IMR-90 (cell line): ENCODE measurements at regions not wholly inside any gene's neighbourhood (a gene's known extent, or its start where the extent isn't known, plus 50 kb on each side); places are given as distances from the start of the nearest gene placed in this dataset.
A peak's percentile ranks its signal among the peaks of the same experiment; 100 is the strongest.

Experiments
- ATAC-seq: fragments of 200-7000 bp; cut with Tn5 transposase; 2 replicates; pipeline ENCODE4 v1.9.1; 2020; ENCODE audit warnings: low read depth, mild to moderate bottlenecking, moderate library complexity
- BruUV-seq: library from RNA; stranded (reverse); fragments of 400-500 nt; replicated peaks from 2 replicates; lab custom pipeline; 2021; lab: Mats Ljungman, UMichigan
- CTCF ChIA-PET: fragments of 300-600 bp; formaldehyde crosslinking; extraction: SDS; loops from one replicate; lab custom pipeline; 2021; ENCODE audit warnings: antibody characterized with exemption; lab: Yijun Ruan, JAX
- POLR2A ChIA-PET: fragments of 300-600 bp; sonication (Branson Sonifier 250); formaldehyde crosslinking; loops from one replicate; lab custom pipeline; 2022; ENCODE audit warnings: antibody characterized with exemption; ENCODE audit not compliant: unreplicated experiment; lab: Charles Lee
- DNase-seq: peaks from one replicate; pipeline ENCODE4 v3.0.0; 2013
- H2AFZ ChIP-seq: replicated peaks from 2 replicates; pipeline ENCODE3; 2013; ENCODE audit warnings: low read length, mild to moderate bottlenecking; ENCODE audit not compliant: poor library complexity
- H2AK5ac ChIP-seq: 2 replicates; pipeline ENCODE4 v1.6.1; 2013; ENCODE audit warnings: low read depth, low read length, inconsistent platforms
- H2AK9ac ChIP-seq: replicated peaks from 2 replicates; pipeline ENCODE3; 2013; ENCODE audit warnings: mild to moderate bottlenecking, low read depth, low read length, moderate library complexity; ENCODE audit not compliant: poor library complexity
- H2BK120ac ChIP-seq: 2 replicates; pipeline ENCODE4 v1.6.1; 2013; ENCODE audit warnings: low read depth, low read length, inconsistent platforms
- H2BK15ac ChIP-seq: 3 replicates; pipeline ENCODE4 v1.6.1; 2013; ENCODE audit warnings: low read depth, low read length, inconsistent platforms
- H2BK20ac ChIP-seq: 2 replicates; pipeline ENCODE4 v1.6.1; 2013; ENCODE audit warnings: low read depth, mild to moderate bottlenecking, inconsistent platforms, low read length, moderate library complexity
- H2BK5ac ChIP-seq: 2 replicates; pipeline ENCODE4 v1.6.1; 2013; ENCODE audit warnings: mild to moderate bottlenecking, low read depth, low read length, inconsistent platforms; ENCODE audit not compliant: poor library complexity, severe bottlenecking
- H3K14ac ChIP-seq: replicated peaks from 2 replicates; pipeline ENCODE4 v1.6.1; 2013; ENCODE audit warnings: low read depth, low read length, inconsistent platforms
- H3K18ac ChIP-seq: 2 replicates; pipeline ENCODE4 v1.6.1; 2013; ENCODE audit warnings: low read depth, low read length, control low read depth
- H3K23ac ChIP-seq: 2 replicates; pipeline ENCODE4 v1.6.1; 2013; ENCODE audit warnings: low read depth, low read length, inconsistent platforms
- H3K27ac ChIP-seq: 2 replicates; pipeline ENCODE4 v1.5.1; 2013; ENCODE audit warnings: mild to moderate bottlenecking, control low read depth, low read length; ENCODE audit not compliant: insufficient read depth
- H3K27me3 ChIP-seq: 2 replicates; pipeline ENCODE4 v1.6.1; 2013; ENCODE audit warnings: low read length; ENCODE audit not compliant: control insufficient read depth, insufficient read depth
- H3K36me3 ChIP-seq: 2 replicates; pipeline ENCODE4 v1.6.1; 2013; ENCODE audit warnings: low read length, mixed read lengths; ENCODE audit not compliant: control insufficient read depth, insufficient read depth
- H3K4ac ChIP-seq: 2 replicates; pipeline ENCODE4 v1.6.1; 2013; ENCODE audit warnings: low read depth, low read length, inconsistent platforms
- H3K4me1 ChIP-seq: 2 replicates; pipeline ENCODE4 v1.6.1; 2013; ENCODE audit warnings: low read length, mixed read lengths; ENCODE audit not compliant: control insufficient read depth, insufficient read depth
- H3K4me2 ChIP-seq: 2 replicates; pipeline ENCODE4 v1.6.1; 2013; ENCODE audit warnings: low read depth, mild to moderate bottlenecking, control low read depth, low read length, moderate library complexity
- H3K4me3 ChIP-seq: 2 replicates; pipeline ENCODE4 v1.5.1; 2013; ENCODE audit warnings: low read depth, mild to moderate bottlenecking, control low read depth, low read length, moderate library complexity; ENCODE audit not compliant: insufficient read depth
- H3K56ac ChIP-seq: 2 replicates; pipeline ENCODE4 v1.6.1; 2013; ENCODE audit warnings: low read length, inconsistent platforms; ENCODE audit not compliant: insufficient read depth; ENCODE audit errors: extremely low read depth
- H3K79me1 ChIP-seq, 2 experiments: 2 replicates each; pipeline ENCODE4 v1.6.1; 2013; ENCODE audit warnings: low read length in 2 of 2, inconsistent platforms in 1 of 2, low read depth in 1 of 2
- H3K9ac ChIP-seq: 2 replicates; pipeline ENCODE4 v1.6.1; 2013; ENCODE audit warnings: low read depth, low read length, control low read depth
- H3K9me1 ChIP-seq: 2 replicates; pipeline ENCODE4 v1.6.1; 2013; ENCODE audit warnings: low read length, inconsistent platforms; ENCODE audit not compliant: insufficient read depth
- H3K9me3 ChIP-seq: 2 replicates; pipeline ENCODE4 v1.6.1; 2013; ENCODE audit warnings: low read length; ENCODE audit not compliant: control insufficient read depth, insufficient read depth
- H4K20me1 ChIP-seq: 2 replicates; pipeline ENCODE4 v1.6.1; 2013; ENCODE audit warnings: low read length, inconsistent platforms; ENCODE audit not compliant: insufficient read depth
- H4K5ac ChIP-seq: 2 replicates; pipeline ENCODE4 v1.6.1; 2013; ENCODE audit warnings: mild to moderate bottlenecking, low read depth, low read length, control low read depth
- H4K8ac ChIP-seq, 2 experiments: 2 replicates each; pipeline ENCODE4 v1.6.1; 2013; ENCODE audit warnings: low read depth in 2 of 2, low read length in 2 of 2, control low read depth in 1 of 2, inconsistent platforms in 1 of 2
- H4K91ac ChIP-seq: 2 replicates; pipeline ENCODE4 v1.6.1; 2013; ENCODE audit warnings: low read depth, low read length, inconsistent platforms; ENCODE audit not compliant: insufficient read depth
- CTCF ChIP-seq: conservative IDR thresholded peaks from 2 replicates; pipeline ENCODE4 v1.5.1; 2012; ENCODE audit warnings: mild to moderate bottlenecking, low read depth, low read length, improper control_type of control experiment
- ELK1 ChIP-seq: fragments of 150-350 bp; IDR thresholded peaks from 2 replicates; pipeline ENCODE4 v1.6.1; 2016; ENCODE audit warnings: low read depth, mild to moderate bottlenecking, low read length, moderate library complexity, borderline replicate concordance
- MAFK ChIP-seq: IDR thresholded peaks from 2 replicates; pipeline ENCODE4 v1.6.1; 2012; ENCODE audit warnings: low read depth, low read length, improper control_type of control experiment
- MAZ ChIP-seq: IDR thresholded peaks from 2 replicates; pipeline ENCODE4 v1.6.1; 2012; ENCODE audit warnings: low read depth, mild to moderate bottlenecking, low read length, improper control_type of control experiment, moderate library complexity, borderline replicate concordance
- RAD21 ChIP-seq: IDR thresholded peaks from 2 replicates; pipeline ENCODE4 v1.6.1; 2012; ENCODE audit warnings: low read length, improper control_type of control experiment
- RCOR1 ChIP-seq: IDR thresholded peaks from 2 replicates; pipeline ENCODE4 v1.6.1; 2012; ENCODE audit warnings: mild to moderate bottlenecking, low read length, improper control_type of control experiment; ENCODE audit not compliant: insufficient replicate concordance
- SMC3 ChIP-seq: fragments of 150-350 bp; IDR thresholded peaks from 2 replicates; pipeline ENCODE4 v1.6.1; 2016; ENCODE audit warnings: low read depth, mild to moderate bottlenecking, antibody characterized with exemption, low read length, moderate library complexity
- USF2 ChIP-seq: fragments of 150-350 bp; IDR thresholded peaks from 2 replicates; pipeline ENCODE4 v1.6.1; 2017; ENCODE audit warnings: mild to moderate bottlenecking, antibody characterized with exemption, low read length, low read depth
- WGBS, 2 experiments: methylation state at CpG; one replicate each; pipeline versions ENCODE4 v1.1.5 to v1.1.7; 2013; ENCODE audit warnings: missing lambda C conversion rate in 2 of 2; ENCODE audit not compliant: insufficient read length in 1 of 2; ENCODE audit errors: extremely low coverage in 2 of 2; 5-methylcytosine and 5-hydroxymethylcytosine counted together
- dilution Hi-C: fragments of 300-500 bp; cut with HindIII; formaldehyde crosslinking; loops from one replicate; pipeline ENCODE4 v1.14.3; 2018; ENCODE audit warnings: low sequenced_read_pairs; ENCODE audit not compliant: unreplicated experiment
- in situ Hi-C: fragments of 300-500 bp; cut with MboI; formaldehyde crosslinking; loops from 3 replicates; pipeline ENCODE4 v1.14.3; 2019; ENCODE audit warnings: low sequenced_read_pairs, inconsistent platforms, mixed read lengths
- intact Hi-C: fragments of 100-400 bp; cut with micrococcal nuclease; formaldehyde crosslinking; loops from 2 replicates; pipeline ENCODE4 v1.10.0; 2022

- no peak for TF ChIP-seq SMC3
Observed at GRCh38 chr5:168110870-168111832, 180.3 kb upstream of the WWC1 start (continued).

GRCh38 chr5:168114444-168115017, 176.9 kb upstream of the WWC1 start:
- no peaks in the 10 kb centered on the region for H3K36me3 ChIP-seq
- H3K18ac ChIP-seq: no peak overlapping the region
- no TSS peak for BruUV-seq
- no peak overlapping the region for H2BK5ac ChIP-seq
- H2BK15ac ChIP-seq: no peak overlapping the region
- no peak overlapping the region for H3K4me2 ChIP-seq
- H3K27me3 ChIP-seq: no peaks in the 10 kb centered on the region
- no peaks in the 10 kb centered on the region for H4K20me1 ChIP-seq
- no peak overlapping the region for H4K91ac ChIP-seq
- intact Hi-C loops (no loop called here), dilution Hi-C loops (no loop called here), in situ Hi-C loops (no loop called here)
- ChIA-PET CTCF (no interaction called here), POLR2A (no interaction called here)
- WGBS, 2 experiments: no CpG with 5 or more reads among the region's 6 CpGs
- peak; percentile 54; the same call in 1 of the 2 replicates for ATAC-seq
- H2AK9ac ChIP-seq: no peak overlapping the region
- DNase-seq: peak; percentile 14
- H3K23ac ChIP-seq: no peak overlapping the region
- H2AK5ac ChIP-seq: no peak overlapping the region
- H2AFZ ChIP-seq: no peak overlapping the region
- H3K4me3 ChIP-seq: no peak overlapping the region
- H3K56ac ChIP-seq: no peak overlapping the region
- H3K27ac ChIP-seq: no peak overlapping the region
- no peak overlapping the region for H4K8ac ChIP-seq
- TF ChIP-seq ELK1: no peak
- TF ChIP-seq MAFK: no peak
- TF ChIP-seq RCOR1: no peak
- no peak for TF ChIP-seq USF2
- TF ChIP-seq MAZ: no peak
- peak; percentile 35 for TF ChIP-seq CTCF
- TF ChIP-seq RAD21: peak; percentile 21; the same call in 1 of the 2 replicates
- H3K9ac ChIP-seq: no peak overlapping the region
- no peak overlapping the region for H2BK20ac ChIP-seq
- no peak overlapping the region for H3K4ac ChIP-seq
- H3K9me1 ChIP-seq: no peaks in the 10 kb centered on the region
- no peak overlapping the region for H4K5ac ChIP-seq
- H2BK120ac ChIP-seq: no peak overlapping the region
- no peak overlapping the region for H3K14ac ChIP-seq
- no peaks in the 10 kb centered on the region for H3K79me1 ChIP-seq
- no peaks in the 10 kb centered on the region for H3K4me1 ChIP-seq
- H3K9me3 ChIP-seq: no peaks in the 10 kb centered on the region
